ENCODE measurements at regions not wholly inside any gene's neighbourhood (a gene's known extent, or its start where the extent isn't known, plus 50 kb on each side); places are given as distances from the start of the nearest gene placed in this dataset.
"Not testable (repeated sequence)": the region's sequence is repeated elsewhere in the genome, so short reads cannot be mapped to it uniquely, and the experiment has no call there.

DNA sequence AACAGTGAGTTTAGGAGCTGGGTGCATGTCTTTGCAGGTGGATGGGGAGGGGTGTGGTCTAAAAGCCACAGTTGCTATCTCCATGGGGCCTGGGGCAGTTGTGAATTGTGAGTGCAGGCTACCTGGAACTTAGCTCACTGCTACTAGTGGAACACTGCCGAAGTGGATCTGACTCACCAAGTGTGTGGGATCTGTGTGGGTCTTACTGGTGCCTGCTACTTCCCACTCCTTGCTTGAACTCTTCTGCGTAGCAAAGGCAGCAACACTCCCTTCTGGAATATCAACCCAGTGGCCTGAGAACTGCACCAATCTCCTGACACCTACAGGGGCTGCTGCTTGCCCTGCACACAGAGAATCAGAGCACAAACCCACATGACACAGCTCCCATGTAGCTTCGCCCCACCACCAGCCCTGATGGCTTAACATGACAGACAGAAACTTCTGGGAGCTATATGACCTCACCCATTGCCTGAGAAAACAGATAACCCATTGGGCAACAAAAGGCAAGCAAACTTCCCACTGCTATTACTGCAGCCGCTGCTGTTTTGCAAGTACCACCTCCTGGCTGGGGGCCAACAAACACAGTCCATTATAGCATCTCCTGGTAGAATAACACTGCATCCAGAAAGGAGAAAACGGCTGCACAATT is 455.1 kb upstream of the DDX18 start:
- DNase-seq (ENCODE audit: low spot score): no peak

DNA sequence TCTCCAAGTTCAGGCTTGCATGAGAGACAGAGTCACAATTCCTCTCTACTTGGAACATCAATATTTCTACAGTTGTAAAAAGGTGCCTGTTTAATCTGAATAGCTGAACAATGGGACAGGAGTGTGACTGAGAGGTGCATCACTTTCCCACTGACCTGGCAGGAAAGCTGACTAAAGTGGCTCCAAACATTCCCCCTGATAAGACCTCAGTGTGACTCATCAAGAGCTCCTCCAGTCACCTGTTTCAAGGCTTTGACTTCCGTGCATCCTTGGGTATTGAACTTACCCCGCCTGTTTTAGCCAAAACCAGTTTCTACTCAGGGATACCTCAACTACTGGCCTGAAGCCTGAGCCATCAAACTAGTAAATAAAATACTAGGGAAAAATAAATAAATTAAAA is 453.9 kb upstream of the DDX18 start:
- no peak for DNase-seq (ENCODE audit: low spot score)

DNA sequence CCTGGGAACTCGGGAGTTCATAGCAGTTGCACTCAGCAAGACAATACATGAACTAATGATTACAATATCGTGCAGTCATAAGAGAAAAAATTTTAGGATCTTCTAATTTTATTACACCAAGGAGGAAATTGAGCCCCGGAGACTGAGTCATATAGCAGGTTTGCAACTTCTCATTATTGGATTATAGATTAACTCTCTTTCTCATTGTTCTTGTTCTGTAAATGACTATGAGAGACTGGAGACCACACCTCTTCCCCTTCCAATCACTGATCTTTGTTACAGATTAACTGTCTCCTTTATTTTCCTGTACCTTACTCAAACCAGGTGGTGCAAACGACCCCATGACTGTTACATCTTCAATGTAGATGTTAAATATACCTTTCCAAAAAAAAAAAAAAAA is 435.8 kb upstream of the DDX18 start:
- no peak for DNase-seq (ENCODE audit: low spot score)

DNA sequence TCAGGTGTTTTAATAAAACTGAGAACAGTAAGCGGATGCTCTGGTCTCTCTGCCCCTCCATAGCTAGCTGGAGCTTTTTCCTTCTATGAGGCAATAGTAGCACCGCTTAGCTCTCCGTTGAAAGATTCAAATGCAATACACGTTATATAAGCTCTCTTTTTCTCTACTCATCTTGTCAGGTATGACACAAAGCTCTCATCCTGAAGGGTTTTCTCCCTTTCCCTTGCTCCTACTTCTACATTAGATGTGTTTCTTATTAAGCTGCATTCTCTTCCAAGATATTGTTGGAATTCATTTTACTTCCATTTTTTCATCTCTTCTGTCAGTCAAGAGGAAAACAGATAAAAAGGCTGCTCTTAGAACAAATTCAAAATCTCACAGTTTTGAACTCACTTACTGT is 434.6 kb upstream of the DDX18 start:
- no peak for DNase-seq (ENCODE audit: low spot score)

DNA sequence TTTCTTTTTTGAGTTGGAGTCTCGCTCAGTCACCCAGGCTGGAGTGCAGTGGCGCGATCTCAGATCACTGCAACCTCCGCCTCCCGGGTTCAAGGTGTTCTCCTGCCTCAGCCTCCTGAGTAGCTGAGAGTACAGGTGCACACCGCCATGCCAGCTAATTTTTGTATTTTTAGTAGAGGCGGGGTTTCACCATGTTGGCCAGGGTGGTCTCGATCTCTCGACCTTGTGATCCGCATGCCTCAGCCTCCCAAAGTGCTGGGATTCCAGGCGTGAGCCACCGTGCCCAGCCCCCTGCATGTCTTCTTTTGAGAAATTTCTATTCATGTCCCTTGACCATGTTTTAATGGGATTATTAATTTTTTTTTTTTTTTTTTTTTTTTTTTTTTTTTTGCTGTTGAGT is 430.5 kb upstream of the DDX18 start:
- not testable (repeated sequence) for DNase-seq (ENCODE audit: low spot score)

DNA sequence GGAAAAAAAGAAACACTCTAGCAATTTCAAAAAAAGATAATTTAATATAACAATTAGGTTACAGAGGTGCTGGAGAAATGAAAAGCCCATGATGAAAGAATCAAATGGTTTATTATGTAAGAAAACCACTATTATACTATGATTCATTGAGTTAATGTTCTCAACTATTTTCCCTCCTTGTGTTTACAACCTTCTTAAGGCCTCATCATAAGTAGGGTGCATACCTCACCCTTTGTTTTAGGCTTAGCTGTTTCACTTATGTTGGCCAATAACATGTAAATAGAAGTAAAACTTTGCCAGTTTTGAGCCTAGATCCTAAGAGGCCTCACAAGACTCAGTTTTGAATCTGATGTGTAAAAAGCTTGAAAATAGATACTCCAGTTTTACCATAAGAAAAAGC is 418.3 kb upstream of the DDX18 start:
- DNase-seq (ENCODE audit: low spot score): no peak

DNA sequence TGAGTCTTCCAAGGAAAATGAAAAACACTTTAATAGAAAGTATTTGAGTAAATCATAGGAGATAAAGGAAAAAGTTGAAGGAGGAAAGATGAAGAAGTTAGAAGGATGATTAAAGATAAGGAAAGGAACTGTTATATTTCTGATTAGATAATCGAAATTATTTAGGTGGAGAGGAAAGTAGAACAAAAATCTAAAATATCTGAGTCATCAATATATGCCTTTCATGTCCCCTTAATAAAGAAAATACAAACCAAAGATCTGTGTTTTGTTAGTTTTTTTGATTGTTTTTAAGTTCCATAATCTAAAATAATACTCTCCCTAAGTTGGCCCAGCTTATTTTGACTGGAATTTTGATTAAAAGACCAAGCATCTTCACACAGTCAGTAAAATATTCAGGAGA is 412.9 kb upstream of the DDX18 start:
- no peak for DNase-seq (ENCODE audit: low spot score)

DNA sequence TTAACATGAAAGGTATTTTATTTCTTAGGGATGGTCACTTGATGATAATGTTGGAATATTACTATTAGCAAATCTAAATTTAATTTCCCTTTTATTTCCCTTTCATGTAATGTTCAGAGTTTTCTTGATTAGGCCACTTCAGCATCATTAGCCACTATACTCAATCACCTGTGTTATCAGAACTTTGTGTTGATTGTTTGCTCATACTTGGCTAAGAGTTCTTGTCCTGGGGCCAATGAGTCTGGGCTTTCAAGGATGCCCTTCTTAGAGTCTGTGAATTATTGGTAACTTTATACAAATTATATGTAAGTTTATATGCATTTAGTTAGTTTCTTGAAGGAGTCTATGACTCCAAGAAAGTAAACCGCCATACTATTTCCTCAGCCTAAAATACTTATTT is 408.0 kb upstream of the DDX18 start:
- no peak for DNase-seq (ENCODE audit: low spot score)

DNA sequence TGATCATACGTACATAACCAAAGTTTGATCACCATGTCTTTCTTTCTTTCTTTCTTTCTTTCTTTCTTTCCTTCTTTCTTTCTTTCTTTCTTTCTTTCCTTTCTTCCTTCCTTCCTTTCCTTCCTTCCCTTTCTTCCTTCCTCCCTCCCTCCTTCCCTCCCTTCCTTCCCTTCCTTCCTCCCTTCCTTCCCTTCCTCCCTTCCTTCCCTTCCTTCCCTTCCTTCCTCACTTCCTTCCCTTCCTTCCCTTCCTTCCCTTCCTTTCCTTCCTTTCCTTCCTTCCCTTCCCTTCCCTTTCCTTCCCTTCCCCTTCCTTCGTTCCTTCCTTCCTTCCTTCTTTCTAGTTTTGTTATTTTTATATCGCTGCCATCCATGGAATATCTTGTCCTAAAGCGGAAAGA is 406.7 kb upstream of the DDX18 start:
- DNase-seq (ENCODE audit: low spot score): no peak

DNA sequence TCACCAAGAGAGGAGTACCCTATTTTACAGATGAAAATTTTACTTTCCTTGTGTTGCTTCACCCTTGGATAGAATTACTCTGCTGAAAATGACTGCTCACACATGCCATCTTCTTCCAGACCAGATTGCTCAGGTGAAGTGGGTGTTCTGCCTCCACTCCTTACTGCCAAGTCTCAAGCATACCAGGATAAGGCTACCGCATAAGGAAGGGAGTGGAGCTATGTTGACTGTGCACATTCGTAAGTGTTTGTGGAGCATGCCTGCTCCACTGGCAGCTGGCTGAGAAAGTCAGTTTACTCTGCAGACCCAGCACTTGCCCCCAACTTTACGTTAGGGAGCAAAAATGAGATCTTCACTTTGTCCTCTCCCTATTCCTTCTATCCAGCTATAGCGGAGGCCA is 405.0 kb upstream of the DDX18 start:
- no peak for DNase-seq (ENCODE audit: low spot score)

DNA sequence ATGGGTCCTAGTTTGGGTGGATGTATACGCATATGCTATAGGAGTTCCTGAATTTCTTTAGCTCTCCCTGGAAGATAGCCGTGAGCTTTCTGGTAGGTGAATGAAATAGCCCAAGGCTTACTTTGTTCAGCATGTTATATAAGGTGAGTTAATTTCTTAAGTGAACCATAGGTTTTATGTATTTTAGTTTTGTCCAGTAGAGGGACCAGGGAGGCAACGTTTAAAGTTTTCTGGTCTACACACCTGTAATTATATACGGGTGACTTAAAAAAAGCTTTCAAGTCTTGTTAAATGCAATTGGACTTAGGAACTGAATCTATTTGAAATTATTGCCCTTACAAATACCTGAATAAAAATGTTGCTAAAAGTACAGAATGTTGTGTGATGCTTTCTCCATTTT is 402.5 kb upstream of the DDX18 start:
- DNase-seq (ENCODE audit: low spot score): no peak

DNA sequence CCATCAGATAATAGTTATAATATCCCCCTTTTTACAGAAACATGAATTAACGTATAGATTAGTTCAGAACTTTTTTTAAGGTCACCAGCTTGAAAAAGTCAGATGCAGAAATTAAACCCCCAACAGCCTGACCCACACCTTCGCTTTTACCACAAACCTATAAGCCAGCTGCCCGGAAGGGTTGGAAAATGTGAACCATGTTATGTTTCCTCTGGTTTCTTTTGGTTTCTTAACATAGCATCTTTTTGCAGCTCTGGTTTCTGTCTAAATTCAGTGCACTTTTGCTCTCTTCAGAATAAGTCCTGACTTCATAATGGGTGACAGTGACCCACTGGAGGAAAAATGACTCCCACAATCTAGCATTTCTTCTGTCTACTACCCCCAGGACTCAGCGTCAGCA is 381.7 kb upstream of the DDX18 start:
- no peak for DNase-seq (ENCODE audit: low spot score)

DNA sequence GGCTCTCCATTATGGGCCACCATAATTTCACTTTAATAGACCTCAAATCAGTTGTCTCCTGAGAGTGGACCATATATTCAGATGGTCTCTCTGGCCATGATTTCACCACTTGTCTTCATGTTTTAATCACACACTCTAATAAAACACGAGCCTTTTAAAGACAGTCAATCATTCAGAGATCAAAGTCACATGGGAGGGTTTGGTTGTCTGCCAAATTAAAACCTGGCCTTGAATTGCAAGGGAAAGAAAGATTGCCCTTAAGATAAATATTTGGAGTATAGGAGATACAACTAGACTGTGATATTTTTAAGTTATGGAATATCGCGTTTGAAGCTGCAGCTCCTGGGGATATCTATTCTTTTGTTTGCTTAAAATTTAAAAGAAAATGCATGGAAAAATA is 377.8 kb upstream of the DDX18 start:
- DNase-seq (ENCODE audit: low spot score): no peak

DNA sequence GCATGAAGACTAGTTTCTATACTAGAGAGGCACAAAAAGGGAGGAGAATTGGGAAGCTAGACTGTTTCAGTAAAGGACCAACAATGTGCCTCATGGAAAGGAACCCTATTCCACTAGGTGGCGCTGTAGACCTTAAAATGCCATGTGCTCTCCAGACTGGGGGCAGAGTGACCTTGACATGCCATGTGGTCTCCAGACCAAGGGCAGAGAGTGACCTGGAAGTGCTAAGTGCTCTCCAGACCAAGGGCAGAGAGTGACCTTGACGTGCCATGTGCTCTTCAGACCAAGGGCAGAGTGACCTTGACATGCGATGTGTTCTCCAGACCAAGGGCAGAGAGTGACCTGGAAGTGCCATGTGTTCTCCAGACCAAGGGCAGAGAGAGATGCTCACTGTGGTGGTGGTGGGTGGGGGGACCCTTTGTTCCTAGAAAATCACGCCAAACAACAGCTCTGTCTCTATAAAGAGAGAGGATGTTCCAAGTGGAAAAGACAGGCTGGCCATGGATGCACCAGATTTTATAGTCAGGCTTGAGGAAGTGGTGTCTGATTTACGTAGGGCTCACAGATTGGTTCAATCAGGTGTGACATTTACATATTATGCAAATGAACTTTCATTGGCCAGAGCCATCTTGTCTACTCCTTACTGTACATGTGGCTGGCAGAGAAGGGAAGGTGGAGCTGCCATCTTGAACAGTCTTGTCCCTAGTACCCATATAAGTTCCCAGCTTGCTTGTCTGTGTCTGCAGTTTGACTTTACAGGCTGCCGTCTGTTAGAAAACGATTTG is 344.0 kb upstream of the DDX18 start:
- peak; percentile 20 for DNase-seq (ENCODE audit: low spot score)

DNA sequence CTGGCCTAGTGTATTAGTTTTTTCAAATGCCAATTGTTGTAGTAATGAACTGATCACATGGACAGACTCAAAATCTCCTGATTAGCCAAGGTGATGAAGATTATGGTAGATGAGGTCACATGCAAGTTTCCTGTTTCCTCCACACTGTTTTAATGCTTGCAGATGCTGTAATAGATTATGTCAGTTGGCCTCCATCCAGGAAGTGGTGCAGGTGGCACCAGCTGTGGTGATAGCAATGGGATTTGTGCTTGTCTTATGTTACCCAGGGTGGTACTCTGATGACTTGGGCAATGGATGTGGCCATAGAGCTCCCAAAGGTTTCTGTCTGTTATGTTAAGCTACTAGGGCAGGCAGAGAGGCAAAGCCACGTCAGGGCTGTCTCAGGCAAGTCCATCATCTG is 332.9 kb upstream of the DDX18 start:
- DNase-seq (ENCODE audit: low spot score): no peak

DNA sequence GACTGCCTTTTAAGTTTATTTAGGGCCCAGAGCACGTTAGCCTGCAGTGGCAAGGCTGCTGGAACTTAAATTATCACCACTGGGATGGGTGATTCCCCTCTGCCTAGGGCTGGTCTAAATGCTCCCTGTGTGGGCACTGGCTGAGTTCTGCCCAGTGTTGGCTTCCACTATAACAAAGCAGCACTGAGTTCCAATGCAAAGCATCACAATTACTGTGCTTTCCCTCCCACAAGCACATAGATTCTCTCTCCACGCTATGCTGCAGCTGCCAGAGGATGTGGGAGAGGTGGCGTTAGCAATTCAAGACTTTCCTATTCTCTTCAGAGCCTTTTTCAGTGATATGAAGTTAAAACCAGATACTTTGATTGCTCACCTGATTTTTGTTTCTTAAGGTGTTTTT is 328.9 kb upstream of the DDX18 start:
- no peak for DNase-seq (ENCODE audit: low spot score)

DNA sequence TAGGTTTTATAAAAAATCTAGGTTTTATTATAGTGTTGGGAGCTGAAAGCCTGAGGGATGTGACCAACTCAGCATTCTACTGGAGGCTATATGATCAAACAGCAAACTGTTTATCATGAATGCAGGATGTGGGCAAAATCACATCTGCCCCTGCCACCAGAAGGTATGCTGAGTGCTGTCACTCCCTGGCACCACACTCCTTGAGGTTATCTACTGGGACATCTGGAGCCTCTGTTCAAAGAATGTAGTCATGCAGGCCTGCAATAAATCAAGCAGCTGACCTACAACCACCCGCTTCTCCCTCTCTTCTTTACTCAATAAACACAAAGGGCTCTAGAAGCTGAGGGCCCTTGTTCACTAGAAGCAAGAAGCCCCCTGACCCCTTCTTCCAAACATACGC is 328.4 kb upstream of the DDX18 start:
- DNase-seq (ENCODE audit: low spot score): no peak

DNA sequence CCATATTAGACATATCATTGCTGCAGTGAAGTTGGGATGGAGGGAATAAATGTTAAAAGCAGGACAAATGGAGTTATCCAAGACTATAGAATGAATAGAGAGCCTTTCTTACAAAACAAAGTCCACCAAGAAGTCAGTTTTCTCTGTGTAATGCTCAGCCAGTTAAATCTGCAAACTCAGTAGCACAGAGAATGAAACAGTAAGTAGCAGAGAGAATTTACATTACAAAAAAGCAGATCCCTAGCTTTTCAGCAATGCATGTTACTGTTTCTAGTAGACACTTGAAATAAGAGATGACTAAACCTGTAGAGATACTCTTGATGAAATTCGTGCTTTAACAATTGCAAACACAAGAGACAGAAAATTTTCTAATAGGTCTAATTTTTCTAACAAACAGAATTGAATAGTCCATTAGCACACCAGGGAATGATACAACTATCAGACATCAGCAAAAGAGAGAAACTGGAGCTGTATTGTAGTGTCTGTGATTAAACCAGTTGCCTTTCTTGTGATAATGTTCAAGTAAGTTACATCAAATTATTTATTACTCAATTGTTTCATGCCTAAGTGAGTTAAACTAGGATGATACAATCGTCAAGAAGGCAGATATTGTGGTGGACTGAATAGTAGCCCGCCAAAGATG is 322.2 kb upstream of the DDX18 start:
- no peak for DNase-seq (ENCODE audit: low spot score)

DNA sequence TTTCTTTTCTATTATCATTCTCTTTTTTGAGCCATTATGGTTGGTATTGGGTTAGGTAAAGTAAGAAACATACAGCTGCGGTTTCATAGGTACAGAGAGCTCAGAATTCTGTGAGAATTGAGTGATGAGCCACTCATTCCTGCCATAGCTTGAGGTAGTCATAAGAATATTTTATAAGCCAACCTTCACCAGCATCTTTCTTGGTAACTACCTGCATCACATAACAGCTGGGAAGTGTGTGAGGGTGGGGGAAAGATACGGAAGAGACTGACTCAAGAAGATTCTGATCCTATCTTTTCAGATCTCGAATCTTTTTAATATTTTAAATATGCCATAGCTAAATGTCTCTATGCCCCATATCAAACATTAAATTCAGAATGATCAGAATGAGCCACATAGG is 313.8 kb upstream of the DDX18 start:
- DNase-seq (ENCODE audit: low spot score): no peak

DNA sequence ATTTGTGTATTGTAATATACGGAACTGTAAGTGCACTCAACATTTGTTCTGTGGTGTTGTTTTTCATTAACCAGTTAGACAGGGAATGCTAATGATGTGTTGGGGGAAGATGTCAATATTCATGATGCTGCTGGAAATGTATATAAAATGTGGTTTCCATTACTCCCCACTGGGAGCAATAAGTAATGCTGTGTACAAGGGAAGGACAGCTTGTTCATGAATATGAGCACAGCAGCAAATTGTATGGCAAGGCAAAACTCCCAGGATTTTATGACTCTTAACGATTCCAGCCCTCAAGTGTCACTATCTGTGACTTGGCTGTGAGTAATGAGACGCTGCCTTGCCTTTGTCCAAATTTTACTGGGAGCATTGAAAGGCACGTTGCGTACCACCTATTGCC is 312.4 kb upstream of the DDX18 start:
- DNase-seq (ENCODE audit: low spot score): no peak

DNA sequence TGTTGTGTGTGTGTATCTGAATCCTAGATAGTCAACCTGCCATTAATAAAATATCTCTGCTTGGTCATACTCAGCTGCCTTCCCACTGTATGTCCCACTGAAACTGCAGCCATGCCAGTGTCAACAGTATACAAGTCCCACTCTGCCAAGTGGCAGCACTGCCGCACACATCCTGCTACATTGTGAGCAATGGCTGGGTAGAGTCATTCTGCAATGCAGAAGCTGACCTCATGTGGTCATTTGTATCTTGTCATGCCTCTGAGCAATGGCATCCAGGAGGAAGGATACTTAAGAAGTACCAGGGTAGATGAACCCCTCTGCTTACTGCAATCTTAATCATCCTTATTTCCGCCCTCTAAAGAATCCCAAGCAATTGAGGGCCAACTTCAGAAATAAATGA is 302.2 kb upstream of the DDX18 start:
- DNase-seq (ENCODE audit: low spot score): no peak

DNA sequence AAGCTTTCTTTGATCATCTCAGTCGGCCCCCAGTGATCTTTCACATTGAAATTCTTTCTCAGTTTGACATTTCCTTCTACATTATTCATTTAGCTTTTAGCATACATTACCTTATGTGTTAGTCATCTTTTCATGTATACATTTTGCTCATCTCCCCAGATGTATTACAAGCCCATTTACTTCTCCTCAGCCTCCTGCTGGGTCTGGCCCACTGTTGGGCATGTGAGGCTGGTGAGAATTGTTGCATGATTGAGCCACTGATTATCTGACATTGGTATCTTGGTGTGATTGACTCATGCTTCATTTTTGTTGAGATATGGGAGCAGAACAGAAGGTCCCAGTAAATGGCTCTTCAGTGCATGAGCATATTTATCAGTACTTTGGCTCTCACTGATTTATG is 300.1 kb upstream of the DDX18 start:
- no peak for DNase-seq (ENCODE audit: low spot score)

DNA sequence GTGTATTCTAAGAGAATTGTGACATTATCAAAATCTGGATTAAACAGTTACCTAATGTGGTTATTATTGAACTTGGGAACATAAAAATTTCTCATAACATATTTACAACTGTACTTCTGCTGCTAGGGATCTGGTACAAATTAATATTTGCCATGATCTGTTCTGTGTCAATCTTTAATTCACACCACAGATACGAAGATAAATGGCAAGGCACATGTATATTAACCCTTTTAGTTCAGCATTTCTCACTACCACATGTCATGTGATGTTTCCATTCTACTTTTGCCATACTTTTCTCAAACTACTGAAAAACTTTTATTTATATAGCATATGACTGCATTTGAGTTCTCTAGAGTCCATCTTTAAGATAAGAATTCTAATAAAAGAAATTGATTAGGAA is 295.3 kb upstream of the DDX18 start:
- DNase-seq (ENCODE audit: low spot score): no peak

DNA sequence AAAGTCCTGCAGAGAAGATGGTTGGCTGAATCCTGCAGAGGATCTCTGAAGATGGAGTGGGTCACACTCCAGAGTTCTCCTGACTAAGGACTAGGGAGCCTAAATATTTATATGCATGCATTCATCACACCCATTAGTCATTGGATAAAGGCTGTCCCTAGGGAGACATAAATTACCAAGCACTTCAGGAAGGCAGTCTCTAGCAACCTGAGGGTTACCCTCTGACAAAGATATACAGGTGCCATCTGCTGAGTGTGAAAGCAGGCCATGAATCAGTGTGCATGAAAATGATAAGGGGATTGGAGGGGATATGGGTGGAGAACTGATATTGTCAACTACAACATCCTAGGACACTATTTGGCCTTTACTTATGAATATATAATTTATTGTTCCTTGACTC is 294.8 kb upstream of the DDX18 start:
- DNase-seq (ENCODE audit: low spot score): no peak

All from COLO829 (cell line).